Neural progenitor cell (in vitro differentiated cells): ENCODE measurements at regions not wholly inside any gene's neighbourhood (a gene's known extent, or its start where the extent isn't known, plus 50 kb on each side); places are given as distances from the start of the nearest gene placed in this dataset.

Experiments
- EZH2 ChIP-seq: fragments of 200-600 bp; sonication (generic); IDR thresholded peaks from 2 replicates; pipeline ENCODE4 v1.6.1; 2017; ENCODE audit warnings: antibody characterized with exemption, mild to moderate bottlenecking, moderate library complexity
- EZH2phosphoT487 ChIP-seq: fragments of 200-600 bp; sonication (generic); IDR thresholded peaks from 2 replicates; pipeline ENCODE4 v1.6.1; 2017; ENCODE audit warnings: antibody characterized with exemption

GRCh38 chr19:29014857-29015436 is 198.0 kb downstream of the UQCRFS1 start:
- TF ChIP-seq EZH2 (no peak), EZH2phosphoT487 (no peak)
